ENCODE measurements at regions not wholly inside any gene's neighbourhood (a gene's known extent, or its start where the extent isn't known, plus 50 kb on each side); places are given as distances from the start of the nearest gene placed in this dataset.

DNA sequence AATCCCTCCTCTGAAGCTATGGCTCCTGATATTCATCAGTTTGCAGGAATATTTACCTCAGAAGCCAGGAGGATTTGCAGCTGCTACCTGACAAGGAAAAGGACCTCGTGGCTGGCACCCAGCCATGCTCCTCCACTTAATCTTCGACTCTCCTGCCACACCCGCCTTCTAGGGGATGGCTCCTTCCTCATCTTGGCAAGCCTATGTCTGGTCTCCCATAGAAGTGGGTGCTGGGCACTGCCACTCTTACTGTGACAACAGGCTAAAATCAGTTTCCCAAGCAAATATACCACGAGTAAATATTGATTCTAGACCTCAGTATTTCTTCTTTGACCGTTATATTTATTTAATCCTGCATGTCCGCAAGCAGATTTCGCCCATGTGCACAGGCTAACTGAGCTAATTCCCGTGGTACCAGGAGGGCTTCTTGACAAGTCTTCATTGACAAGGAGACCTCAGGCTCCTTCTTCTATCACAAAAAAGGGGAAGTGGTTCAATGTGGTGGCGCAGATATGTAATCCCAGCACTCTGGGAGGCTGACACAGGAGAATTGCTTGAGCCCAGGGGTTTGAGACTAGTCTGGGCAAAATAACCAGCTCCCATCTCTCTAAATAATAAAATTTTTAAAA, 52.6 kb upstream of the DCTD start:
- no peak for DNase-seq

GRCh38 chr4:182968917-182969650, 51.9 kb upstream of the DCTD start:
- DNase-seq, result no peak

DNA sequence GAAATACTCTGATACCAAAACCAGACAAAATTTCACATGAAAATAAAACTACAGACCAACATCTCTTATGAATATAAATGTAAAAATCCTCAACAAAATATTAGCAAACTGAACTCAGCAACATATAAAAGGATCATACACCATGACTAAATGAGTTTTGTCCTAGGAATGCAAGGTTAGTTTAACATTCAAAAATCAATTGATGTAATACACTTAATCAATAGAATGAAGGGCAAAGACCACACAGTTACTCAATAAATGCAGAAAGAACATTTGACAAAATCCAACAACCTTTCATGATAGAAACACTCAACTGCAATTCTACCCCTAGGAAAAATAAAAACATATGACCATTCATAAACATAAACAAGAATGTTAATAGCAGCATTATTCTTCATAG, 50.2 kb upstream of the DCTD start:
- no peak for DNase-seq
